Osteoblast (primary cell): ENCODE measurements at regions not wholly inside any gene's neighbourhood (a gene's known extent, or its start where the extent isn't known, plus 50 kb on each side); places are given as distances from the start of the nearest gene placed in this dataset.

Experiments used
- DNase-seq: peaks from one replicate; pipeline ENCODE4 v3.0.0; 2011; ENCODE audit warnings: low spot score, mixed read lengths; ENCODE audit not compliant: insufficient read length; ENCODE audit errors: missing footprints
- H2AFZ ChIP-seq: 2 replicates; pipeline ENCODE4 v1.6.0; 2011; ENCODE audit warnings: mild to moderate bottlenecking, low read length
- H3K27ac ChIP-seq: 2 replicates; pipeline ENCODE4 v1.5.1; 2011; ENCODE audit warnings: mild to moderate bottlenecking, low read depth, low read length, moderate library complexity
- H3K27me3 ChIP-seq: 2 replicates; pipeline ENCODE4 v1.6.0; 2012; ENCODE audit warnings: mild to moderate bottlenecking, control low read depth, inconsistent platforms, low read length, moderate library complexity; ENCODE audit not compliant: insufficient read depth
- H3K36me3 ChIP-seq: 2 replicates; pipeline ENCODE4 v1.5.1; 2011; ENCODE audit warnings: mild to moderate bottlenecking, low read length, control low read depth, moderate library complexity; ENCODE audit not compliant: insufficient read depth
- H3K4me1 ChIP-seq: 2 replicates; pipeline ENCODE4 v1.5.1; 2011; ENCODE audit warnings: mild to moderate bottlenecking, low read length, control low read depth, moderate library complexity; ENCODE audit not compliant: insufficient read depth
- H3K4me2 ChIP-seq: 2 replicates; pipeline ENCODE4 v1.6.0; 2011; ENCODE audit warnings: mild to moderate bottlenecking, low read length; ENCODE audit not compliant: insufficient read depth
- H3K4me3 ChIP-seq: fragments of 200-600 bp; sonication (generic); 3 replicates; pipeline ENCODE4 v1.5.1; 2012; ENCODE audit warnings: mild to moderate bottlenecking, low read length, inconsistent platforms; ENCODE audit not compliant: insufficient read depth
- H3K79me2 ChIP-seq: 2 replicates; pipeline ENCODE4 v1.6.0; 2012; ENCODE audit warnings: mild to moderate bottlenecking, low read length, control low read depth, inconsistent platforms; ENCODE audit not compliant: insufficient read depth
- H3K9me3 ChIP-seq: 2 replicates; pipeline ENCODE4 v1.5.1; 2011; ENCODE audit warnings: low read depth, low read length, control low read depth
- H4K20me1 ChIP-seq: 2 replicates; pipeline ENCODE4 v1.6.0; 2012; ENCODE audit warnings: mild to moderate bottlenecking, low read length, control low read depth; ENCODE audit not compliant: insufficient read depth
- TF ChIP-seq, protein P1 (sequence below): IDR thresholded peaks from 2 replicates; pipeline ENCODE4 v1.5.1; 2011; ENCODE audit warnings: mild to moderate bottlenecking, low read depth, low read length, moderate library complexity; ENCODE audit errors: extremely low read depth

- no peak overlapping the region for H3K27ac ChIP-seq
- H3K4me3 ChIP-seq = no peak overlapping the region
- H3K36me3 ChIP-seq = no peaks in the 10 kb centered on the region
- no peaks in the 10 kb centered on the region for H3K9me3 ChIP-seq
- no peaks in the 10 kb centered on the region for H3K79me2 ChIP-seq
- no peak overlapping the region for H3K4me2 ChIP-seq
- TF ChIP-seq, protein P1, sequence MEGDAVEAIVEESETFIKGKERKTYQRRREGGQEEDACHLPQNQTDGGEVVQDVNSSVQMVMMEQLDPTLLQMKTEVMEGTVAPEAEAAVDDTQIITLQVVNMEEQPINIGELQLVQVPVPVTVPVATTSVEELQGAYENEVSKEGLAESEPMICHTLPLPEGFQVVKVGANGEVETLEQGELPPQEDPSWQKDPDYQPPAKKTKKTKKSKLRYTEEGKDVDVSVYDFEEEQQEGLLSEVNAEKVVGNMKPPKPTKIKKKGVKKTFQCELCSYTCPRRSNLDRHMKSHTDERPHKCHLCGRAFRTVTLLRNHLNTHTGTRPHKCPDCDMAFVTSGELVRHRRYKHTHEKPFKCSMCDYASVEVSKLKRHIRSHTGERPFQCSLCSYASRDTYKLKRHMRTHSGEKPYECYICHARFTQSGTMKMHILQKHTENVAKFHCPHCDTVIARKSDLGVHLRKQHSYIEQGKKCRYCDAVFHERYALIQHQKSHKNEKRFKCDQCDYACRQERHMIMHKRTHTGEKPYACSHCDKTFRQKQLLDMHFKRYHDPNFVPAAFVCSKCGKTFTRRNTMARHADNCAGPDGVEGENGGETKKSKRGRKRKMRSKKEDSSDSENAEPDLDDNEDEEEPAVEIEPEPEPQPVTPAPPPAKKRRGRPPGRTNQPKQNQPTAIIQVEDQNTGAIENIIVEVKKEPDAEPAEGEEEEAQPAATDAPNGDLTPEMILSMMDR = no peak
- no peak overlapping the region for H2AFZ ChIP-seq
- no peaks in the 10 kb centered on the region for H3K27me3 ChIP-seq
- DNase-seq = no peak
- H4K20me1 ChIP-seq = no peaks in the 10 kb centered on the region
- H3K4me1 ChIP-seq = no peaks in the 10 kb centered on the region
These were observed 70.0 kb upstream of the PTPRM start for GRCh38 chr18:7497081-7497480.

DNA sequence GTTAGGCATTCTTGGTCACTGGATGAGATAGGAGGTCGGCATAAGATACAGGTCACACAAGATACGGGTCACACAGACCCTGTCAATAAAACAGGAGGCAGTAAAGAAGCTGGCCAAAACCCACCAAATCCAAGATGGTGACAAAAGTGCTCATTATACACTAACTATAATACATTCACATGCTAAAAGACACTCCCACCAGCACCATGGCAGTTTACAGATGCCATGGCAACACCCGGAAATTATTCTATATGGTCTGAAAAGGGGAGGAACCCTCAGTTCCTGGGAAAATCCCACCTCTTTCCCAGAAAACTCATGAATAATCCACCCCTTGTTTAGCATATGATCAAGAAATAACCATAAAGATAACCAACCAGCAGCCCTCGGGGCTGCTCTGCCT, 56.0 kb upstream of the PTPRM start:
- Histone ChIP-seq H4K20me1 (no peaks in the 10 kb centered on the region), H3K4me3 (no peak overlapping the region), H3K79me2 (no peaks in the 10 kb centered on the region), H3K27ac (no peak overlapping the region), H3K9me3 (no peaks in the 10 kb centered on the region), H3K27me3 (no peaks in the 10 kb centered on the region), H3K4me2 (no peak overlapping the region), H2AFZ (no peak overlapping the region), H3K36me3 (no peaks in the 10 kb centered on the region), H3K4me1 (no peaks in the 10 kb centered on the region)
- no peak for DNase-seq
- TF ChIP-seq, protein P1 = no peak

GRCh38 chr18:7512348-7512747, 54.8 kb upstream of the PTPRM start:
- no peak for DNase-seq
- no peak overlapping the region for H2AFZ ChIP-seq
- TF ChIP-seq, protein P1 = no peak
- H3K4me3 ChIP-seq = no peak overlapping the region
- no peaks in the 10 kb centered on the region for H3K79me2 ChIP-seq
- H3K27me3 ChIP-seq = no peaks in the 10 kb centered on the region
- no peaks in the 10 kb centered on the region for H3K4me1 ChIP-seq
- no peak overlapping the region for H3K4me2 ChIP-seq
- H3K36me3 ChIP-seq = no peaks in the 10 kb centered on the region
- H3K27ac ChIP-seq = no peak overlapping the region
- no peaks in the 10 kb centered on the region for H3K9me3 ChIP-seq
- no peaks in the 10 kb centered on the region for H4K20me1 ChIP-seq

GRCh38 chr18:7512990-7513389, 54.1 kb upstream of the PTPRM start:
- Histone ChIP-seq H3K4me1 (no peaks in the 10 kb centered on the region), H3K9me3 (no peaks in the 10 kb centered on the region), H3K4me2 (no peak overlapping the region), H3K79me2 (no peaks in the 10 kb centered on the region), H4K20me1 (no peaks in the 10 kb centered on the region), H3K36me3 (no peaks in the 10 kb centered on the region), H3K27me3 (no peaks in the 10 kb centered on the region), H3K27ac (no peak overlapping the region), H2AFZ (no peak overlapping the region), H3K4me3 (no peak overlapping the region)
- TF ChIP-seq, protein P1 = no peak
- no peak for DNase-seq
